Hepatocyte (in vitro differentiated cells): ENCODE measurements at regions not wholly inside any gene's neighbourhood (a gene's known extent, or its start where the extent isn't known, plus 50 kb on each side); places are given as distances from the start of the nearest gene placed in this dataset.

Experiments
- EZH2 ChIP-seq: fragments of 200-600 bp; sonication (generic); IDR thresholded peaks from 2 replicates; pipeline ENCODE4 v1.6.1; 2016; ENCODE audit warnings: antibody characterized with exemption, mild to moderate bottlenecking, borderline replicate concordance
- EZH2phosphoT487 ChIP-seq: fragments of 200-600 bp; sonication (generic); IDR thresholded peaks from one replicate; pipeline ENCODE4 v1.6.1; 2018; ENCODE audit warnings: antibody characterized with exemption, mild to moderate bottlenecking, low read depth, moderate library complexity; ENCODE audit not compliant: unreplicated experiment, severe bottlenecking
- TF ChIP-seq, protein P1 (sequence below): fragments of 200-600 bp; sonication (generic); IDR thresholded peaks from 2 replicates; pipeline ENCODE4 v1.5.1; 2016; ENCODE audit warnings: antibody characterized with exemption, mild to moderate bottlenecking; ENCODE audit not compliant: poor library complexity

DNA sequence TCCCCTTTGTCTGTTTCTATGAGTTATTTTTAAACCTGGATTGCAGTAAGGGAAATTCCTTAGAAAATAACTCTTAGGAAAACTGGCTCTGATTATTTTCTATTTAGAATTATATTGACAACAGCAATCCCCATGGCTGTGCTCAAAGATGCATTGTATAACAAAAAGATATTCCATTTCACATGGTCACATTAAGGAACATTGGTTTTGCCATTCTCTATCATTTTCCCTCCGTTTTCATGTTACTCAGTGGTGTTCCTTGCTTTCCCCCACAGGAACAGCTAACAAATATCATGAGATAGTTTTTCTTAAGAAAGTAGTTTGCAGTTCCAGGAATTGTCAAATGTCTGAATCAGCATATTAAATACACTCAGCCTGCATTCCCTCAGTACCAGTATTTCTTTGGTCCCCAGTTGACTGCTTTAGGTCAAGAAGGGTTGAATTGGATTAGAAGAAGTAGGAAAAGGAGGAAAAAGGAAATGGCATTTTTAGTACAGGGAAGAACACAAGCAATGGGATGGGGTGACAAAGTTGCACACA, 436.7 kb downstream of the TNS3 start:
- TF ChIP-seq, protein P1, sequence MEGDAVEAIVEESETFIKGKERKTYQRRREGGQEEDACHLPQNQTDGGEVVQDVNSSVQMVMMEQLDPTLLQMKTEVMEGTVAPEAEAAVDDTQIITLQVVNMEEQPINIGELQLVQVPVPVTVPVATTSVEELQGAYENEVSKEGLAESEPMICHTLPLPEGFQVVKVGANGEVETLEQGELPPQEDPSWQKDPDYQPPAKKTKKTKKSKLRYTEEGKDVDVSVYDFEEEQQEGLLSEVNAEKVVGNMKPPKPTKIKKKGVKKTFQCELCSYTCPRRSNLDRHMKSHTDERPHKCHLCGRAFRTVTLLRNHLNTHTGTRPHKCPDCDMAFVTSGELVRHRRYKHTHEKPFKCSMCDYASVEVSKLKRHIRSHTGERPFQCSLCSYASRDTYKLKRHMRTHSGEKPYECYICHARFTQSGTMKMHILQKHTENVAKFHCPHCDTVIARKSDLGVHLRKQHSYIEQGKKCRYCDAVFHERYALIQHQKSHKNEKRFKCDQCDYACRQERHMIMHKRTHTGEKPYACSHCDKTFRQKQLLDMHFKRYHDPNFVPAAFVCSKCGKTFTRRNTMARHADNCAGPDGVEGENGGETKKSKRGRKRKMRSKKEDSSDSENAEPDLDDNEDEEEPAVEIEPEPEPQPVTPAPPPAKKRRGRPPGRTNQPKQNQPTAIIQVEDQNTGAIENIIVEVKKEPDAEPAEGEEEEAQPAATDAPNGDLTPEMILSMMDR = no peak
- TF ChIP-seq EZH2 (no peak), EZH2phosphoT487 (no peak)
